ENCODE measurements at regions not wholly inside any gene's neighbourhood (a gene's known extent, or its start where the extent isn't known, plus 50 kb on each side); places are given as distances from the start of the nearest gene placed in this dataset.

- RAD21 ChIA-PET (ENCODE audit: unreplicated experiment): no interaction called here
- no peak for FAIRE-seq
Observed at GRCh38 chr11:97937501-97937900, 1083.2 kb upstream of the CNTN5 start.

More at GRCh38 chr11:97937501-97937900, 1083.2 kb upstream of the CNTN5 start:
- H2AFZ ChIP-seq (ENCODE audit: control insufficient read depth, low read depth, low read length): no peak overlapping the region
- no peaks in the 10 kb centered on the region for H3K36me3 ChIP-seq (ENCODE audit: control insufficient read depth in 2 of 2, insufficient read depth in 2 of 2, low read length in 1 of 2)
- TF ChIP-seq CEBPB (IDR thresholded peaks at IDR 0.05; ENCODE audit: borderline replicate concordance in 1 of 2, low read depth in 2 of 2, low read length in 2 of 2) (no peak), BACH1 (IDR thresholded peaks at IDR 0.05; ENCODE audit: borderline replicate concordance) (no peak), SMC3 (IDR thresholded peaks at IDR 0.05; ENCODE audit: borderline replicate concordance, low read length) (no peak), NR2C2 (IDR thresholded peaks at IDR 0.05; ENCODE audit: borderline replicate concordance, control insufficient read depth, insufficient read length, low read depth) (no peak), BCL3 (IDR thresholded peaks at IDR 0.05; ENCODE audit: borderline replicate concordance, insufficient read depth, low read depth, low read length, poor library complexity, severe bottlenecking) (no peak), NFIC (IDR thresholded peaks at IDR 0.05; ENCODE audit: low read depth, low read length) (no peak), POLR2AphosphoS2 (IDR thresholded peaks at IDR 0.05; ENCODE audit: low read depth, low read length) (no peak), ZBTB40 (IDR thresholded peaks at IDR 0.05; ENCODE audit: borderline replicate concordance) (no peak), SREBF1 (IDR thresholded peaks at IDR 0.05; ENCODE audit: low read length) (no peak), SIX5 (IDR thresholded peaks at IDR 0.05; ENCODE audit: low read depth, low read length, severe bottlenecking) (no peak), RBBP5 (conservative IDR thresholded peaks at IDR 0.05) (no peak), POLR2AphosphoS5 (IDR thresholded peaks at IDR 0.05; ENCODE audit: low read length) (no peak), SMAD1 (IDR thresholded peaks at IDR 0.05; ENCODE audit: low read depth, partially characterized antibody) (no peak)
- TF ChIP-seq, protein P1, sequence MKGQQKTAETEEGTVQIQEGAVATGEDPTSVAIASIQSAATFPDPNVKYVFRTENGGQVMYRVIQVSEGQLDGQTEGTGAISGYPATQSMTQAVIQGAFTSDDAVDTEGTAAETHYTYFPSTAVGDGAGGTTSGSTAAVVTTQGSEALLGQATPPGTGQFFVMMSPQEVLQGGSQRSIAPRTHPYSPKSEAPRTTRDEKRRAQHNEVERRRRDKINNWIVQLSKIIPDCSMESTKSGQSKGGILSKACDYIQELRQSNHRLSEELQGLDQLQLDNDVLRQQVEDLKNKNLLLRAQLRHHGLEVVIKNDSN (IDR thresholded peaks at IDR 0.05; ENCODE audit: borderline replicate concordance, extremely low read length, insufficient read depth, low read depth, low read length): no peak
- WGBS (ENCODE audit: insufficient coverage, insufficient replicate concordance, low lambda C conversion rate, missing lambda C conversion rate): 22% methylated on average over 3 of the region's 3 CpGs
- SMC1A ChIA-PET (ENCODE audit: uncharacterized antibody, unreplicated experiment): no interaction called here
- no peaks in the 10 kb centered on the region for H4K20me1 ChIP-seq (ENCODE audit: control insufficient read depth, insufficient read depth)
- H3K79me2 ChIP-seq (ENCODE audit: control insufficient read depth, insufficient read depth, low read length): no peaks in the 10 kb centered on the region
- intact Hi-C loops (cut with micrococcal nuclease; ENCODE audit: unreplicated experiment): no loop called here
- in situ Hi-C loops (cut with MboI): no loop called here
- DNase-seq (ENCODE audit: low read depth, low spot score) (no peak), ATAC-seq (no peak)
- H3K9me3 ChIP-seq (replicated peaks; ENCODE audit: control insufficient read depth, insufficient read depth, low read length): no peaks in the 10 kb centered on the region
- no peaks in the 10 kb centered on the region for H3K4me1 ChIP-seq (ENCODE audit: control insufficient read depth, insufficient read depth, low read length)
- POLR2A ChIA-PET: no interaction called here
- H3K27me3 ChIP-seq (replicated peaks in 1 of 2; ENCODE audit: control insufficient read depth in 2 of 2, insufficient read depth in 2 of 2, low read length in 1 of 2): no peaks in the 10 kb centered on the region
- H3K4me2 ChIP-seq (ENCODE audit: control insufficient read depth, insufficient read depth): no peak overlapping the region
- no TSS peak for BruUV-seq (replicated peaks)
- CTCF ChIA-PET: no interaction called here
- H3K27ac ChIP-seq (ENCODE audit: control insufficient read depth, insufficient read depth): no peak overlapping the region
- H3K9ac ChIP-seq (ENCODE audit: control insufficient read depth, insufficient read depth, low read length): no peak overlapping the region
- H3K4me3 ChIP-seq: no peak overlapping the region

All from GM12878 (cell line).